OCI-LY7 (cell line): ENCODE measurements at regions not wholly inside any gene's neighbourhood (a gene's known extent, or its start where the extent isn't known, plus 50 kb on each side); places are given as distances from the start of the nearest gene placed in this dataset.

Experiments used
- BruUV-seq: library from RNA; stranded (reverse); fragments of 400-500 nt; replicated peaks from 2 replicates; lab custom pipeline; 2021; lab: Mats Ljungman, UMichigan
- CTCF ChIA-PET: fragments of 300-600 bp; sonication (Branson Sonifier 250); formaldehyde crosslinking; loops from one replicate; lab custom pipeline; 2022; ENCODE audit warnings: antibody characterized with exemption; ENCODE audit not compliant: unreplicated experiment; lab: Charles Lee
- POLR2A ChIA-PET: fragments of 300-600 bp; sonication (Branson Sonifier 250); formaldehyde crosslinking; loops from one replicate; lab custom pipeline; 2022; ENCODE audit warnings: antibody characterized with exemption; lab: Charles Lee
- DNase-seq: peaks from one replicate; pipeline ENCODE4 v3.0.0-alpha.2; 2015; ENCODE audit warnings: low spot score
- H2AFZ ChIP-seq: fragments of 200-600 bp; sonication (generic), shearing (Covaris generic); 2 replicates; pipeline ENCODE4 v1.6.1; 2014; ENCODE audit warnings: mild to moderate bottlenecking, antibody characterized with exemption, low read length, moderate library complexity
- H3K27ac ChIP-seq: fragments of 200-600 bp; sonication (generic); 2 replicates; pipeline ENCODE4 v1.5.1; 2014; ENCODE audit warnings: mixed run types, low read depth, mild to moderate bottlenecking, moderate library complexity, low read length, inconsistent platforms; ENCODE audit not compliant: poor library complexity, severe bottlenecking
- H3K36me3 ChIP-seq: fragments of 200-600 bp; sonication (generic); 2 replicates; pipeline ENCODE4 v1.6.1; 2014; ENCODE audit warnings: mild to moderate bottlenecking, antibody characterized with exemption, low read length, moderate library complexity, mixed read lengths; ENCODE audit not compliant: insufficient read depth
- H3K4me1 ChIP-seq: fragments of 200-600 bp; sonication (generic); 2 replicates; pipeline ENCODE4 v1.5.1; 2014; ENCODE audit warnings: mild to moderate bottlenecking, low read length; ENCODE audit not compliant: insufficient read depth, poor library complexity, severe bottlenecking
- H3K4me2 ChIP-seq: fragments of 200-600 bp; sonication (generic); 2 replicates; pipeline ENCODE4 v1.6.1; 2014; ENCODE audit warnings: mild to moderate bottlenecking, low read length
- H3K4me3 ChIP-seq: fragments of 200-600 bp; sonication (generic); 2 replicates; pipeline ENCODE4 v1.5.1; 2014; ENCODE audit warnings: mild to moderate bottlenecking, low read depth, low read length; ENCODE audit not compliant: poor library complexity, severe bottlenecking
- H3K79me2 ChIP-seq: fragments of 200-600 bp; sonication (generic); 2 replicates; pipeline ENCODE4 v1.6.1; 2016; ENCODE audit warnings: low read depth, mild to moderate bottlenecking, low read length, moderate library complexity, mixed read lengths; ENCODE audit not compliant: insufficient read depth
- H3K9me2 ChIP-seq: fragments of 200-600 bp; sonication (generic); 2 replicates; pipeline ENCODE4 v1.6.1; 2016; ENCODE audit warnings: mild to moderate bottlenecking, low read length, mixed read lengths; ENCODE audit not compliant: insufficient read depth
- H3K9me3 ChIP-seq: fragments of 200-600 bp; sonication (generic); 2 replicates; pipeline ENCODE4 v1.6.1; 2014; ENCODE audit warnings: mild to moderate bottlenecking, mixed run types, low read length, mixed read lengths
- H4K20me1 ChIP-seq: fragments of 200-600 bp; sonication (generic); 2 replicates; pipeline ENCODE4 v1.6.1; 2014; ENCODE audit warnings: mild to moderate bottlenecking, antibody characterized with exemption, low read length, moderate library complexity, mixed read lengths; ENCODE audit not compliant: insufficient read depth
- EZH2phosphoT487 ChIP-seq: fragments of 200-600 bp; sonication (generic); IDR thresholded peaks from 2 replicates; pipeline ENCODE4 v1.6.1; 2018; ENCODE audit warnings: low read depth, borderline replicate concordance, mild to moderate bottlenecking, mixed run types, antibody characterized with exemption, low read length, moderate library complexity, mixed read lengths
- intact Hi-C: fragments of 100-400 bp; cut with micrococcal nuclease; formaldehyde crosslinking; loops from one replicate; pipeline ENCODE4 v1.10.0; 2022; ENCODE audit not compliant: unreplicated experiment
- TF ChIP-seq, protein P1 (sequence below): fragments of 200-600 bp; sonication (generic); conservative IDR thresholded peaks from 2 replicates; pipeline ENCODE4 v1.5.1; 2014; ENCODE audit warnings: mild to moderate bottlenecking, antibody characterized with exemption, low read length, moderate library complexity, mixed read lengths

DNA sequence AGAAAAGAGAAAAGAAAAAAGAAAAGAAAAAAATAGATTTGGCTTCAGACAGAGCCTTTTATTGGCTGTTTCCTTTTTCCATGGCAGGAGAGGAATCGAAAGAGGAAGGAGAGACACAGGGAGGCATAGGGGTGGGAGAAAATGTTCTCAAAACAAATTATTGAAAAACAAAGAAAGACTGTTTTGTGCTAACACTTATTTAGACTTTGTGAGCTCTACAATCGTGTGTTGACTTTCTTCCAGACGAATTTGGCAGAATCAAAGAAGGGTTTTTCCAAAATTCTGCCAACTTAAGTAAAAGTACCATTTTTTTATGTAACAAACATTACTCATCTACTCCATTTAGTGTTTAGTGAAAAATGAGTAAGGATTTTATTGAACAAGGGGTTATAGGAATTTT, 982.2 kb downstream of the REEP3 start:
- CTCF ChIA-PET, result no interaction called here
- Histone ChIP-seq H4K20me1 (no peaks in the 10 kb centered on the region), H3K27ac (no peak overlapping the region), H3K9me2 (no peaks in the 10 kb centered on the region), H3K4me3 (no peak overlapping the region), H2AFZ (no peak overlapping the region), H3K4me1 (no peaks in the 10 kb centered on the region), H3K79me2 (no peaks in the 10 kb centered on the region), H3K4me2 (no peak overlapping the region), H3K9me3 (no peaks in the 10 kb centered on the region), H3K36me3 (no peaks in the 10 kb centered on the region)
- no TSS peak for BruUV-seq
- TF ChIP-seq EZH2phosphoT487, result no peak
- TF ChIP-seq, protein P1, sequence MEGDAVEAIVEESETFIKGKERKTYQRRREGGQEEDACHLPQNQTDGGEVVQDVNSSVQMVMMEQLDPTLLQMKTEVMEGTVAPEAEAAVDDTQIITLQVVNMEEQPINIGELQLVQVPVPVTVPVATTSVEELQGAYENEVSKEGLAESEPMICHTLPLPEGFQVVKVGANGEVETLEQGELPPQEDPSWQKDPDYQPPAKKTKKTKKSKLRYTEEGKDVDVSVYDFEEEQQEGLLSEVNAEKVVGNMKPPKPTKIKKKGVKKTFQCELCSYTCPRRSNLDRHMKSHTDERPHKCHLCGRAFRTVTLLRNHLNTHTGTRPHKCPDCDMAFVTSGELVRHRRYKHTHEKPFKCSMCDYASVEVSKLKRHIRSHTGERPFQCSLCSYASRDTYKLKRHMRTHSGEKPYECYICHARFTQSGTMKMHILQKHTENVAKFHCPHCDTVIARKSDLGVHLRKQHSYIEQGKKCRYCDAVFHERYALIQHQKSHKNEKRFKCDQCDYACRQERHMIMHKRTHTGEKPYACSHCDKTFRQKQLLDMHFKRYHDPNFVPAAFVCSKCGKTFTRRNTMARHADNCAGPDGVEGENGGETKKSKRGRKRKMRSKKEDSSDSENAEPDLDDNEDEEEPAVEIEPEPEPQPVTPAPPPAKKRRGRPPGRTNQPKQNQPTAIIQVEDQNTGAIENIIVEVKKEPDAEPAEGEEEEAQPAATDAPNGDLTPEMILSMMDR, result no peak
- POLR2A ChIA-PET, result interaction anchor here (0.6 kb wide), 1 partner anchor 441 kb away, joined by 5 read pairs; no protein-coding TSS in a partner anchor
- intact Hi-C loops, result no loop called here
- DNase-seq, result no peak

DNA sequence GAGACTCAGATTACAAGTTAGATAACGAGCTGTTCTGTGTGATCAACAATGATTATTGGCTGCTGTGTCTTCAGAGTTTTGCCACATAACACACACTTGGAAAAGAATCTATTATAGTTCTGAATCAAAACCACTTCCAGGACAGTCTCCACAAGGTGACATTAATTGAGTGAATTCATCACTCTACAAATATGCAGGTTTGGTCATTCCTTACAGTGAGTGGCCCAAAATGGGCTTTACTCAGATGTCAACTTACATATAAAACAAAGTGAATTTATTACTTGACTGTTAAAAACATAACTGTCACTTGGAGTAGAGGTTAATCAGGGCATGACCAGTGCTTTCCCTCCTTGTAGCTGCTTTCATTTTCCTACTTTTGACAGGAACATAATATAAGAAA, 984.3 kb downstream of the REEP3 start:
- H3K27ac ChIP-seq, result no peak overlapping the region
- intact Hi-C loops, result no loop called here
- POLR2A ChIA-PET, result interaction anchor here (0.7 kb wide), 1 partner anchor 85 kb away, joined by 3 read pairs; no protein-coding TSS in a partner anchor

DNA sequence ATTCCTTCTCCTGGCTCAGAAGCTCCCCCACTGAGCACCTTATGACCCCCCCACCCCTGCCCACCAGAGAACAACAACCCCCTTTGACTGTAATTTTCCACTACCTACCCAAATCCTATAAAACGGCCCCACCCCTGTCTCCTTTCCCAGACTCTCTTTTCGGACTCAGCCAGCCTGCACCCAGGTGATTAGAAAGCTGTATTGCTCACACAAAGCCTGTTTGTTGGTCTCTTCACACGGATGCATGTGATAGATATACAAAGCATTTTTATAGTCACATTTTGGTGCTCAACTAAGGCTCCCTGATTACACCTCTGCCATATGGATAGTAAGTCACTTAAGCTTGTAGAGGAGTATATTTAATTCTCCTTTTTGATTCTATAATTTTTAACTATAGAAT, 985.8 kb downstream of the REEP3 start:
- ChIA-PET CTCF (no interaction called here), POLR2A (no interaction called here)
- intact Hi-C loops, result no loop called here
- Histone ChIP-seq H3K36me3 (no peaks in the 10 kb centered on the region), H3K9me2 (no peaks in the 10 kb centered on the region), H3K27ac (no peak overlapping the region), H2AFZ (no peak overlapping the region), H3K4me1 (no peaks in the 10 kb centered on the region), H3K4me3 (no peak overlapping the region), H3K4me2 (no peak overlapping the region), H3K79me2 (no peaks in the 10 kb centered on the region), H4K20me1 (no peaks in the 10 kb centered on the region), H3K9me3 (no peaks in the 10 kb centered on the region)
- TF ChIP-seq, protein P1, result no peak
- TF ChIP-seq EZH2phosphoT487, result no peak
- BruUV-seq, result no TSS peak
- no peak for DNase-seq

More for the DNA sequence above, 984.3 kb downstream of the REEP3 start:
- Histone ChIP-seq H3K4me1 (no peaks in the 10 kb centered on the region), H3K36me3 (no peaks in the 10 kb centered on the region), H3K79me2 (no peaks in the 10 kb centered on the region), H3K9me3 (no peaks in the 10 kb centered on the region), H4K20me1 (no peaks in the 10 kb centered on the region), H3K9me2 (no peaks in the 10 kb centered on the region), H3K4me3 (no peak overlapping the region), H3K4me2 (no peak overlapping the region), H2AFZ (no peak overlapping the region)
- DNase-seq, result no peak
- TF ChIP-seq, protein P1, result no peak
- TF ChIP-seq EZH2phosphoT487, result no peak
- CTCF ChIA-PET, result no interaction called here
- no TSS peak for BruUV-seq
